ENCODE measurements at regions not wholly inside any gene's neighbourhood (a gene's known extent, or its start where the extent isn't known, plus 50 kb on each side); places are given as distances from the start of the nearest gene placed in this dataset.
"Not testable (repeated sequence)": the region's sequence is repeated elsewhere in the genome, so short reads cannot be mapped to it uniquely, and the experiment has no call there.

- Histone ChIP-seq H3K9me3 (replicated peaks; ENCODE audit: insufficient read depth, low read length) (no peaks in the 10 kb centered on the region), H3K27ac (ENCODE audit: low read length) (no peak overlapping the region), H3K4me1 (ENCODE audit: low read length) (no peaks in the 10 kb centered on the region), H3K4me2 (ENCODE audit: low read depth, low read length) (no peak overlapping the region), H3K4me3 (ENCODE audit: low read length) (no peak overlapping the region), H3F3A (ENCODE audit: insufficient read depth, low read length) (no peaks in the 10 kb centered on the region), H4K20me1 (ENCODE audit: insufficient read depth, low read length) (no peaks in the 10 kb centered on the region), H3K27me3 (replicated peaks; ENCODE audit: insufficient read depth, low read length) (no peaks in the 10 kb centered on the region), H3K9ac (ENCODE audit: low read length) (no peak overlapping the region), H3K79me2 (ENCODE audit: low read length) (no peaks in the 10 kb centered on the region), H3K9me2 (replicated peaks; ENCODE audit: insufficient read depth, low read length) (no peaks in the 10 kb centered on the region), H2AFZ (ENCODE audit: low read length) (no peak overlapping the region), H3K36me3 (replicated peaks; ENCODE audit: insufficient read depth, low read length) (no peaks in the 10 kb centered on the region)
- TF ChIP-seq, protein P1, sequence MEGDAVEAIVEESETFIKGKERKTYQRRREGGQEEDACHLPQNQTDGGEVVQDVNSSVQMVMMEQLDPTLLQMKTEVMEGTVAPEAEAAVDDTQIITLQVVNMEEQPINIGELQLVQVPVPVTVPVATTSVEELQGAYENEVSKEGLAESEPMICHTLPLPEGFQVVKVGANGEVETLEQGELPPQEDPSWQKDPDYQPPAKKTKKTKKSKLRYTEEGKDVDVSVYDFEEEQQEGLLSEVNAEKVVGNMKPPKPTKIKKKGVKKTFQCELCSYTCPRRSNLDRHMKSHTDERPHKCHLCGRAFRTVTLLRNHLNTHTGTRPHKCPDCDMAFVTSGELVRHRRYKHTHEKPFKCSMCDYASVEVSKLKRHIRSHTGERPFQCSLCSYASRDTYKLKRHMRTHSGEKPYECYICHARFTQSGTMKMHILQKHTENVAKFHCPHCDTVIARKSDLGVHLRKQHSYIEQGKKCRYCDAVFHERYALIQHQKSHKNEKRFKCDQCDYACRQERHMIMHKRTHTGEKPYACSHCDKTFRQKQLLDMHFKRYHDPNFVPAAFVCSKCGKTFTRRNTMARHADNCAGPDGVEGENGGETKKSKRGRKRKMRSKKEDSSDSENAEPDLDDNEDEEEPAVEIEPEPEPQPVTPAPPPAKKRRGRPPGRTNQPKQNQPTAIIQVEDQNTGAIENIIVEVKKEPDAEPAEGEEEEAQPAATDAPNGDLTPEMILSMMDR (IDR thresholded peaks at IDR 0.05; ENCODE audit: low read length) = no peak
- TF ChIP-seq EZH2phosphoT487 (IDR thresholded peaks at IDR 0.05; ENCODE audit: low read length) = no peak
- TF ChIP-seq EZH2 (optimal IDR thresholded peaks at IDR 0.05; ENCODE audit: low read depth, low read length) = no peak
- DNase-seq = no peak
Measured at GRCh38 chr2:125254010-125254409, 1228.9 kb downstream of the CNTNAP5 start.

DNA sequence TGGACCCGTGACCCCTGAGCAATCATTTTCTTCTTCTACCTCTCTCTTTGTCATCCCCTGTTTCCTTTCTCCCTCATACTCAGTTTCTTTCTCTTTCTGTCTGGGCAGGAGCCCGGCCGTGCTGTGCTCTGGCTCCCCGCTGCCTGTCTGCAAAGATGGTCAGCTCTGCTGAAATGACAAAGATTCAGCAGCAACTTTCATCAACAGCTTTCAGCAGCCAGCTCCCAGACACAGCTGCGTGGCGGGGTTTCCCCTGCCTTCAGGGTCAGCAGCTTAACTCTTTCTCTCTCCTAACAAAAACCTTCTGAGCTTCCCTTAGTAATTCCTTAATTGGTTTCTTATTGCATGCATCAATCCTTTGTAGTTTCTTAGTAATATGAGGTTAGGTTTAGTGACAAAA lies 1234.4 kb downstream of the CNTNAP5 start:
- Histone ChIP-seq H3K27ac (ENCODE audit: low read length) (peak overlapping the region; percentile 28; the same call in 1 of the 2 replicates), H3K27me3 (replicated peaks; ENCODE audit: insufficient read depth, low read length) (no peaks in the 10 kb centered on the region), H4K20me1 (ENCODE audit: insufficient read depth, low read length) (no peaks in the 10 kb centered on the region), H3K4me3 (ENCODE audit: low read length) (no peak overlapping the region), H3K79me2 (ENCODE audit: low read length) (no peaks in the 10 kb centered on the region), H2AFZ (ENCODE audit: low read length) (no peak overlapping the region), H3F3A (ENCODE audit: insufficient read depth, low read length) (0 out of 2 replicates have a peak, but pooled peaks cover 3% of the 10 kb centered on the region), H3K4me2 (ENCODE audit: low read depth, low read length) (peak overlapping the region; percentile 10; the same call in 1 of the 2 replicates), H3K36me3 (replicated peaks; ENCODE audit: insufficient read depth, low read length) (no peaks in the 10 kb centered on the region), H3K9me2 (replicated peaks; ENCODE audit: insufficient read depth, low read length) (no peaks in the 10 kb centered on the region), H3K4me1 (ENCODE audit: low read length) (0 out of 2 replicates have a peak, but pooled peaks cover 9% of the 10 kb centered on the region), H3K9me3 (replicated peaks; ENCODE audit: insufficient read depth, low read length) (no peaks in the 10 kb centered on the region), H3K9ac (ENCODE audit: low read length) (no peak overlapping the region)
- peak; percentile 85 for DNase-seq
- TF ChIP-seq, protein P1 (IDR thresholded peaks at IDR 0.05; ENCODE audit: low read length) = no peak
- no peak for TF ChIP-seq EZH2 (optimal IDR thresholded peaks at IDR 0.05; ENCODE audit: low read depth, low read length)

DNA sequence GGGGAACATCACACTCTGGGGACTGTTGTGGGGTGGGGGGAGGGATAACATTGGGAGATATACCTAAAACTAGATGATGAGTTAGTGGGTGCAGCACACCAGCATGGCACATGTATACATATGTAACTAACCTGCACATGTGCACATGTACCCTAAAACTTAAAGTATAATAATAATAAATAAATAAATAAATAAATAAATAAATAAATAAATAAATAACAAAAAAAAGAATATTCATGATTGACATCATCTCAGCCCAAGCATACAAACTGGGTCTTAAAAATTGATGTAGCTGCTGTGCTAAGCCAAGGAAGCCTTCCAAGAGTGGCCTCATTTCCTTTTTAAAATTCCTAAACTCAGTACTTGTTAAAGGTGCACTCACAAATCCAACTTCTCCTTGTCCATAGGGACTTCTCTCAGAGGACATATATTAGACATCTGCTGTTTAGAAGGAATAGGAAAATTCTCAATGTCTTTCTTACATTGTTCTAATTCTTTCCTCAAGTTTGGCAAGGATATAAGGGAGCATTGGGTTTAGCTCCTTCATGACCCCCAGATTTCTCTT lies 1235.4 kb downstream of the CNTNAP5 start:
- H3K4me2 ChIP-seq (ENCODE audit: low read depth, low read length); H2AFZ ChIP-seq (ENCODE audit: low read length); H3K4me1 ChIP-seq (ENCODE audit: low read length): not testable (repeated sequence)

DNA sequence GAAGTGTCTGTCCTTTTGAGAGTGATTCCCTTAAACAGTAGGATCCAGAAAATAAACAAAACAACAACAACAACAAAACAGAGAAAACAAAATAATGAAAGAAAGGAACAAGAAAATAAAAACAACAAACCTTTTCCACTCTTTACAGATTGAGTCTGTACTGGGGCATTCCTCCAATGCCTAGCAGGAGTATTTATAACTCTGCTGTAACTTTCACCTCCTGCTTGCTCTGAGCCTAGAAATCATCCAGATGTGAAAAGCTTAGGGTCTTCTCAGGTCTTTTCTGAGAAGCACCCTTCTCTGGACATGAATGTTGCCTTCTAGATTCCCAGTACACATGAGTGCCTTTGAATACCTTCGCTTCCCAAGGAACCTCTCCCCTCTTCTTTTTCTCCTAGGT lies 1239.4 kb downstream of the CNTNAP5 start:
- no peaks in the 10 kb centered on the region for H3K79me2 ChIP-seq (ENCODE audit: low read length)
- no peak overlapping the region for H3K4me3 ChIP-seq (ENCODE audit: low read length)
- DNase-seq = no peak
- no peak overlapping the region for H2AFZ ChIP-seq (ENCODE audit: low read length)
- no peaks in the 10 kb centered on the region for H4K20me1 ChIP-seq (ENCODE audit: insufficient read depth, low read length)
- no peak overlapping the region for H3K27ac ChIP-seq (ENCODE audit: low read length)
- no peaks in the 10 kb centered on the region for H3K9me2 ChIP-seq (replicated peaks; ENCODE audit: insufficient read depth, low read length)
- TF ChIP-seq, protein P1 (IDR thresholded peaks at IDR 0.05; ENCODE audit: low read length) = no peak
- TF ChIP-seq EZH2phosphoT487 (IDR thresholded peaks at IDR 0.05; ENCODE audit: low read length) (no peak), EZH2 (optimal IDR thresholded peaks at IDR 0.05; ENCODE audit: low read depth, low read length) (no peak)
- H3K9ac ChIP-seq (ENCODE audit: low read length) = no peak overlapping the region
- no peaks in the 10 kb centered on the region for H3K36me3 ChIP-seq (replicated peaks; ENCODE audit: insufficient read depth, low read length)
- H3F3A ChIP-seq (ENCODE audit: insufficient read depth, low read length) = 0 out of 2 replicates have a peak, but pooled peaks cover 2% of the 10 kb centered on the region
- peaks cover 19% of the 10 kb centered on the region; the same call in 1 of the 2 replicates for H3K4me1 ChIP-seq (ENCODE audit: low read length)
- H3K4me2 ChIP-seq (ENCODE audit: low read depth, low read length) = no peak overlapping the region
- no peaks in the 10 kb centered on the region for H3K9me3 ChIP-seq (replicated peaks; ENCODE audit: insufficient read depth, low read length)
- no peaks in the 10 kb centered on the region for H3K27me3 ChIP-seq (replicated peaks; ENCODE audit: insufficient read depth, low read length)

More for the DNA sequence above, 1235.4 kb downstream of the CNTNAP5 start:
- H3K9me2 ChIP-seq (replicated peaks; ENCODE audit: insufficient read depth, low read length); H3K79me2 ChIP-seq (ENCODE audit: low read length); H3K27me3 ChIP-seq (replicated peaks; ENCODE audit: insufficient read depth, low read length); DNase-seq; H3F3A ChIP-seq (ENCODE audit: insufficient read depth, low read length); H3K9ac ChIP-seq (ENCODE audit: low read length); H3K27ac ChIP-seq (ENCODE audit: low read length); H3K9me3 ChIP-seq (replicated peaks; ENCODE audit: insufficient read depth, low read length); H3K4me3 ChIP-seq (ENCODE audit: low read length); H4K20me1 ChIP-seq (ENCODE audit: insufficient read depth, low read length); H3K36me3 ChIP-seq (replicated peaks; ENCODE audit: insufficient read depth, low read length): not testable (repeated sequence)
